Occipital lobe (tissue), 1 donor: ENCODE measurements at regions not wholly inside any gene's neighbourhood (a gene's known extent, or its start where the extent isn't known, plus 50 kb on each side); places are given as distances from the start of the nearest gene placed in this dataset.
A peak's percentile ranks its signal among the peaks of the same experiment; 100 is the strongest.

Experiments
- DNase-seq: peaks from one replicate; lab custom pipeline; 2025; lab: John Stamatoyannopoulos, UW

GRCh38 chr2:216808805-216809425 lies 50.9 kb downstream of the TNP1 start:
- no peak for DNase-seq

DNA sequence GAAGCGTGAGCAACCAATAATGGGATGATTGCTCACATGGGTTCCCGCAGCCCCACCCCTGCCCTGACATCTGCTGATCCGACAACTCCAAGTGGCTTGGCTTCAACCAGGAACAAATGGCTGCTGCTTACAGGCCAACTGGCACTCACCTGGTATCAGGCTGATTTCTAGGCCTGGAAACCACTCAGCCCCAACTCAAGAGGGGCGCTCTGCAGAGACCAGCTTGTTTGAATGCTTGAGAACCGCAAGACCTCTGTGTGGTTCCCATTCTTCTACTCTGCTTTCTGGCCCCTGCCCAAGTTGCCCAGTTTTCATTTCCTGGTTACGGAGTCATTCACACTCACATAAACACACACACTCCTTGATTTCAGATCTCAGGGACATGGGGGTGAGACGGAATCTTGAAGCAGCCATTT lies 52.0 kb downstream of the TNP1 start:
- no peak for DNase-seq

GRCh38 chr2:216804357-216805350 lies 55.2 kb downstream of the TNP1 start:
- DNase-seq, result no peak

DNA sequence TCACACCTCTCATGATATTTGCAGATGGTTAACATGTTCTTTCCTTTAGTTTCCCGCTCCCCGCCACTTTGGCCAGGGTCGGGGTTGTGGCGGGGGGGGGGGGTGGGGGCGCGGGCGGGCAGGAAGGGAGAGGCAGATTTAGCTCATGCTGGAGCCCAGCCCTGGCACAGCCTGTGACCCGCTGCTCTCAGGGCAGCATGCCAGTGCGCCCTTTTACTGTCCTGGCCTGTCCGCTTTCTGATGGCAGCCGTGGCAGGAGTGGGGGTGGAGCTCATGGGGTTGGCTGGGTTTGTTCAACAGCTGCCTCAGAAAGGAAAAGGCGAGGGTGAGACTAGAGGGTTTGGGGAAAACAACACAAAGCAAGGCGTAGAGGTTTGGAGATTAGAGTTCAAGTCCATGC lies 56.1 kb downstream of the TNP1 start:
- DNase-seq, result no peak

GRCh38 chr2:216802516-216803215 lies 57.2 kb downstream of the TNP1 start:
- DNase-seq, result no peak

GRCh38 chr2:216800836-216801235 lies 59.0 kb downstream of the TNP1 start:
- DNase-seq, result no peak

DNA sequence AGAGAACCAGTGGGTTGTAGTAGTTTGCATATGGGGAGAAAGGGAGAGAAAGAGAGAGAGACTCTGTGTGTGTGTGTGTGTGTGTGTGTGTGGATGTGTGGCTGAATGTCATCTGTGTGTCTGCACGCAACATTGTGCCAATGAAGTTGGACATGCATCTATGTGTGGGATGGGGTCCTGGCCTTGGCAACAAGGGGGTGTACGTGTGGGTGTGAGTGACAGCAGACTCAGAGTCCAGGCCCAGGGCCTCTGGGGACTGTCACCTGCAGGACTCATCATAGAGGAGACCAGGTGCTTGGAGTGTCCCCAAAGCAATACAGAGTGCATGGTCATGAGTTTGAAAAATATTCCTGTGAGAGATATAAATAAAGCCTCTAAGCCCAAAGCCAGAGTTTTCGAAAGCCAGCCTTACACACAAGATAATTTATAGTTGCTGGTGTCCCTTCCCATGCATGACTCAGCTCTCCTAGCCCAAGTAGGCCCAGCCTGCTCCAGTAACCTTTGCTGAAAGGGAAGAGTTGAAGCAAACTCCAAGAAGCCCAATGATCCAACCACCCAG lies 59.9 kb downstream of the TNP1 start:
- DNase-seq, result peak; percentile 41

GRCh38 chr2:216796115-216796840 lies 63.6 kb downstream of the TNP1 start:
- DNase-seq, result no peak

DNA sequence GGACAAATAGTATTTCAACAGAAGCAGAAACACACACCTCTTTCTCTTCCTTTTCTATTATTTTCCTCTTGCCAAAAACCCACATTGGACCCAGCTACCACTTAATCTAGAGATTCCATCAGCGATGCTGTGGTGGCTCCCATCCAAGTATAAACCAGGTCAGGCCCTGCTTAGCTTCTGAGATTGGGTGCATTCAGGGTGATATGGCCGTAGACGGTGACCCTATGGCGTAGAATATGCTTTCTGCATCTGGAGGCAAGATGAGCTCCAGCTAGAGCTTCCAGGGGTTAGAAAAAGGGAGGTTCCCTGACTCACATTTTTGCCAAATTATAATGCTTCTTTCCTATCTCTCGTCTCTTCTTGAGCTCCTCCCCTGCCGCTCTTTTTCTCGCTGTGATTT lies 66.5 kb downstream of the TNP1 start:
- no peak for DNase-seq

GRCh38 chr2:216792222-216793021 lies 67.4 kb downstream of the TNP1 start:
- no peak for DNase-seq

DNA sequence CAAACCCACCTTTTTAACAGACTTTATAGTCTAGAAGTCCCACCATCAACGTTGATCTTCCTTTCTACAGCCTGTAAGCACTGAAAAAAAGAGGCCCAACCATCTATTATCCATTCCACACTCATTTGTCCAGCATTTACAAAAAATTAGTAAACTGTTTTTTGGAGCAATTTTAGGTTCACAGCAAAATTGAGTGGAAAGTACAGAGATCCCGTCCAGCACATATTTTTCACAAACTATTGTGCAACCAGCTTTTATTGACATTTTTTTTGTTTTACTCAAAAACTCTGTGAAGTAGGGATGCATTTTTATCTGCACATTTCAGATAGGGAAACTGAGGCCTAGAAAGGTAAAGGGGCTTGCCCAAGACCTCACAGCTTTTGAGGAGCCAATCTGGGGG lies 68.6 kb downstream of the TNP1 start:
- DNase-seq, result no peak

DNA sequence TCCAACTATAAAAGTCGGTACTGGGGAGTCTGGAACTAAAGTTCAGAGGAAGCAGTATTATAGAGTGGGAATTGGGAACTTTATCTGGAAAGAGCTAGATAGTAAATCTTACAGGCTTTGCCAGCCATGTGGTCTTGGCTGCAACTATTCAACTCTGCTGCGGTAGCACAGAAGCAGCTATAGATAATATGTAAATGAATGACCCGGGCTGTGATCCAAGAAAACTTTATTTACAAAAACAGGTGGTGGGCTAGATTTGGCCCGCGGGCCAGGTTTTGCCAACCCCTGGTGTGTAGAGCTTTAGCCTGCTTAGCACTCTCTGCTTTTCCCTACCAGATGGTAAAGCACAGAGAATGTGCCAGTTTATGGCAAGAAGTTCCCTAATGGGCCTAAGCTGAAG lies 70.8 kb downstream of the TNP1 start:
- DNase-seq, result no peak

DNA sequence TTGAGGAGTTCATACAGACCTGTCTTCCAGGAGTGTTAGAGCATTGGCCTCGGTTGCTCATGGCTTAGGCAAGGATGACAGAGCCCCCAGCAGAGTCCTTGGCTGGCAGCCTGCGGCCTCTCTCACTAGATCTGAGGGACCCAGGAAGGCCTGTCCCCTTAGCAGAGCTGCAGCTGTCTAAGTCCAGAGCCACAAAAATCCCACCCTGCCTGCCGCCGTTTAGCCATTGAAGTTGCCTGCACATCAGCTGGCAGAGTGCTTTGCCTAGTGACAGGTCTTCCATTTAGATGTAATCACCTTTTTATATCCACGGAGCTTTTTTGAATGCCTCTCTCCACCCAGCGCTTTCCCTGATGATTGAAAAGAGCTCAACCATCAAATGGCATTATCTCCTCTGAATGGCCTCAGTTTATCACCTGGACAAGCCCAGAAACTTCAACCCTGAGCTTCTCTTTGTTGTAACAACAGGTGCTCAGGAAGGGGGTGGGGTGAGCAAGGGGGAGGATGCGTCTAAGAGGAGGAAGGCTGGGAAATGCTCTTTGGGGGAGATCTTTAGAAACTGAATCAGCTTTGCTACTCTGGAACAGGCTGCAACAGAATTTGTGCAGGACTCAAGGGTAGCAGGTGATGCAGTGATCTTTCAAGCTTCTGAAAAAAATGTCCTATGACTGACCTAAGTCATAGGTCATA lies 71.9 kb downstream of the TNP1 start:
- DNase-seq, result no peak

GRCh38 chr2:216786676-216787075 lies 73.2 kb downstream of the TNP1 start:
- DNase-seq, result no peak

- no peak for DNase-seq
Observed at GRCh38 chr2:216784456-216784855, 75.4 kb downstream of the TNP1 start.

DNA sequence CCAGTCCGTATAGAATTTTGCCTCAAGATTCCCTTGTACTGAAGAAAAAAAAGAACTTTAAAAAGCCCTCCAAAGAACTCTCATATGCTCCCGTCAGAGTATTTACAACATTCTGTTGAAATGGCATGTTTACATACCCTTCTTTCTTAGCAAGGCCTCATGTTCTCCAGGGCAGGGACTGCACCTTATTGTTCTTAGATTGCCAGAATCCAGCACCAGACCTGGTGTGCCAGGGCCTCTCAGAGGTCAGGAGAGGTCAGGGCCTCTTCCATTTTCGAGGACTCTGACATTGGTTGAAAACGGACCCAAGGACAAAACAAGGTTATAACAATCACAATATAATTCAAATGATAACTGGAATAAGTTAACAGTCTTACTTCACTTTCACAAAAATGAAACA lies 78.2 kb downstream of the TNP1 start:
- no peak for DNase-seq

GRCh38 chr2:216780843-216781242 lies 79.0 kb downstream of the TNP1 start:
- DNase-seq, result no peak

DNA sequence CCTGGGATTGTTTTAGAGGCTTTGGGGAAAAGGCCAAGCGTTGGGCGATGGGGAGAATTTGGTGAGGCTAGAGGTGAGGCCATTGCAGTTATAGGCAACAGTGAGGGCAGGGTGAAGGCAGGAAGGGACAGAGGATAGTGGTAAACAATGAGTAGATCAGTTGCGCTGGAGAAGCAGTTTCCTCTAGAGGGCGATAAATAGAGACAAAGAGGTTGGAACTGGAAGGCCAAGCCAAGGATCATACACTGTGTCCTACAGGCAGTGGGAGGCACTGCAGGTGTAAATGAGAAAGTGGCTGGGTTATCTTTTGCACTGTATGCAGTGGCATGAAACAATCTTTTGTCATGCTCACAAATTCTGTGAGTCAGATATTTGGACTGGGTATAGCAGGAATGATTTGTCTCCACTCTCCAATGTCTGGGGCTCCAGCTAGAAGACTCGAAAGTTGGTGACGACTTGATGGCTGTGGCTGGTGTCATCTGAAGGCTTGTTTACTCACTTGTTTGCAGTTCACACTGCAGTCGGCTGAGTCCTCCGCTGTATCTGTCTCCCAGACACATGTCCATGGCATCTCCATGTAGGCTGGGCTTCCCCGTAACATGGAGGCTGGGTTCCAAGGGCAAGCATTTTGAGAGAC lies 82.1 kb downstream of the TNP1 start:
- no peak for DNase-seq
